Mesothelial cell of epicardium (in vitro differentiated cells): ENCODE measurements at regions not wholly inside any gene's neighbourhood (a gene's known extent, or its start where the extent isn't known, plus 50 kb on each side); places are given as distances from the start of the nearest gene placed in this dataset.

Experiments
- DNase-seq, 2 experiments: peaks; one replicate each; pipeline ENCODE4 v3.0.0; 2021; ENCODE audit warnings: low spot score in 2 of 2; ENCODE audit not compliant: unreplicated experiment in 2 of 2
- H3K27ac Mint-ChIP-seq: 2 replicates; pipeline ENCODE4 v1.8.0; 2021; ENCODE audit warnings: mixed read lengths
- H3K27me3 Mint-ChIP-seq: 2 replicates; pipeline ENCODE4 v1.8.0; 2021; ENCODE audit warnings: low read depth, mixed read lengths
- H3K36me3 Mint-ChIP-seq: 2 replicates; pipeline ENCODE4 v1.8.0; 2021; ENCODE audit warnings: mixed read lengths
- H3K4me1 Mint-ChIP-seq: 2 replicates; pipeline ENCODE4 v1.8.0; 2021; ENCODE audit warnings: mixed read lengths
- H3K4me3 Mint-ChIP-seq: 2 replicates; pipeline ENCODE4 v1.8.0; 2021; ENCODE audit warnings: mild to moderate bottlenecking, moderate library complexity, mixed read lengths
- H3K9me3 Mint-ChIP-seq: 2 replicates; pipeline ENCODE4 v1.8.0; 2021; ENCODE audit warnings: mixed read lengths
- TF ChIP-seq, protein P1 (sequence below): fragments of 200-600 bp; sonication (generic); IDR thresholded peaks from one replicate; pipeline ENCODE4 v1.5.0; 2021; ENCODE audit warnings: antibody characterized with exemption; ENCODE audit not compliant: unreplicated experiment

DNA sequence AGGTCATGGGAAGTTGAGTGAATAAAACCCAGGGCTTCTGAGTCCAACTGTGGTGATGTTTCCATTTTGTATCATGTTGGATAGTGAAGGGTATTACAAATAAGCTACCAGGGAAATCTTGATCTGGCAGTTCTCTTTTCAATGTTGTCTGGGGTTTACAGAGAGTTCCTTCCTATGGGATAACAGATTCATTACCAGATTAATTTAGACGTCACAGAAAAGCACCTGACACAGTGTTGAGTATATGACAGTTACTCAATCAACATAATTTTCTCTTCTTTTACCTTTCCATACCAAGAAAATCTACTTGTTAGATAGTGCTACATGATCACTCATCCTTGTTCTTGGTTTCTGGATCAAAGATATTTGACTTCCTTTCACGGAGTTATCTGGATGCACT is 270.9 kb downstream of the ACTL7B start:
- H3K27me3 Mint-ChIP-seq: peaks cover 59% of the 10 kb centered on the region
- no peaks in the 10 kb centered on the region for H3K9me3 Mint-ChIP-seq
- no peak for DNase-seq
- TF ChIP-seq, protein P1, sequence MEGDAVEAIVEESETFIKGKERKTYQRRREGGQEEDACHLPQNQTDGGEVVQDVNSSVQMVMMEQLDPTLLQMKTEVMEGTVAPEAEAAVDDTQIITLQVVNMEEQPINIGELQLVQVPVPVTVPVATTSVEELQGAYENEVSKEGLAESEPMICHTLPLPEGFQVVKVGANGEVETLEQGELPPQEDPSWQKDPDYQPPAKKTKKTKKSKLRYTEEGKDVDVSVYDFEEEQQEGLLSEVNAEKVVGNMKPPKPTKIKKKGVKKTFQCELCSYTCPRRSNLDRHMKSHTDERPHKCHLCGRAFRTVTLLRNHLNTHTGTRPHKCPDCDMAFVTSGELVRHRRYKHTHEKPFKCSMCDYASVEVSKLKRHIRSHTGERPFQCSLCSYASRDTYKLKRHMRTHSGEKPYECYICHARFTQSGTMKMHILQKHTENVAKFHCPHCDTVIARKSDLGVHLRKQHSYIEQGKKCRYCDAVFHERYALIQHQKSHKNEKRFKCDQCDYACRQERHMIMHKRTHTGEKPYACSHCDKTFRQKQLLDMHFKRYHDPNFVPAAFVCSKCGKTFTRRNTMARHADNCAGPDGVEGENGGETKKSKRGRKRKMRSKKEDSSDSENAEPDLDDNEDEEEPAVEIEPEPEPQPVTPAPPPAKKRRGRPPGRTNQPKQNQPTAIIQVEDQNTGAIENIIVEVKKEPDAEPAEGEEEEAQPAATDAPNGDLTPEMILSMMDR: no peak
- no peak overlapping the region for H3K4me3 Mint-ChIP-seq
- H3K27ac Mint-ChIP-seq: no peak overlapping the region
- no peaks in the 10 kb centered on the region for H3K36me3 Mint-ChIP-seq
- no peaks in the 10 kb centered on the region for H3K4me1 Mint-ChIP-seq

DNA sequence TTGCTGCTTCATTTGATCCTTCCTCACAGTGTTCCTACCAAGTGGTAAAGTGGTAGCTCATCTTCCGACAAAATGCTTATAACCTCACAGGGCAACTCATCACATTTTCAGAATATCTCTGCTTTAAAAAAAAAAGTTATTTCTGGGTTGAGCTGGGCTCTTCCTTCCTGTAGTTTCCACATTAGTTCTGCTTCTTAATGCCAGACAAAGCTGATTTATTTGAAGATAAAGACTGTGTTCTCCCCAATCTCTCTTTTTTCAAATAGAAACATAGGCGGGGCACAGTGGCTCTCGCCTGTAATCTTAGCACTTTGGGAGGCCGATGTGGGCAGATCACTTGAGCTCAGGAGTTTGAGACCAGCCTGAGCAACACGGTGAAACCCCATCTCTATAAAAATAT is 273.1 kb downstream of the ACTL7B start:
- TF ChIP-seq, protein P1: no peak
- no peak overlapping the region for H3K4me3 Mint-ChIP-seq
- no peaks in the 10 kb centered on the region for H3K36me3 Mint-ChIP-seq
- DNase-seq: no peak
- no peaks in the 10 kb centered on the region for H3K4me1 Mint-ChIP-seq
- H3K27ac Mint-ChIP-seq: no peak overlapping the region
- H3K27me3 Mint-ChIP-seq: peaks cover 53% of the 10 kb centered on the region
- no peaks in the 10 kb centered on the region for H3K9me3 Mint-ChIP-seq

DNA sequence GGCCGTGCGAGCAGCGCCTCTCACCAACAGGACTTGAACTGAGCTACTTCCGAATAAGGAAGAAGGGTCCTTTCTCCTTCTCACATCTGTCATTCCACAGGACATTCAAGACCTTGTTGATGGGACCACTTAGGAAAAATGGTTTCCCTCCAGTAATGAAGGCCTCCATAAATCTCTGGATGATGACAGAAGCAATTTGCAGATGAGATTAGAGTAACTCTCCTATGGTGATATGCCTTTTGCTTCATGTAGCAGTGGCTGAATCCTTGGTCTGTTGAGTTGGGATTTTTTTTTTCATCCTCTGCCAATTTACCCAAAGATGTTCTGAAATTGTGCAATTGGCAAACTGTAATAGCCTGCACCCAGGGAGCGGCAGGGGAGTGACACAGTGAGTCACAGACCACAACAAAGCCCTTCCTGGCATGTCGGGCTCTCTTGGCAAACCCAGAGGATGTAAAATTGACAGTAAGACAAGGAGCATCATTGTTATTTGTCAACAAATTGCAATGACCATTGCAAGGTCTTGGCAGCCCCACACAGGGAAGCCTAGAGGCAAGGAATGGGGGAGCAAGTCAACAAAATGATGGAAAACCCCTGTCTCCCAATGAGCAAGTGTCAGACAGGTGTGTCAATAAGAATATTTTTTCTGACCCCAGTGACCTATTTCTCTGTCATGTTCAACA is 275.9 kb downstream of the ACTL7B start:
- no peak for DNase-seq
- H3K27me3 Mint-ChIP-seq: peaks cover 56% of the 10 kb centered on the region
- no peaks in the 10 kb centered on the region for H3K36me3 Mint-ChIP-seq
- H3K4me3 Mint-ChIP-seq: no peak overlapping the region
- no peaks in the 10 kb centered on the region for H3K4me1 Mint-ChIP-seq
- no peak overlapping the region for H3K27ac Mint-ChIP-seq
- TF ChIP-seq, protein P1: no peak
- H3K9me3 Mint-ChIP-seq: no peaks in the 10 kb centered on the region

DNA sequence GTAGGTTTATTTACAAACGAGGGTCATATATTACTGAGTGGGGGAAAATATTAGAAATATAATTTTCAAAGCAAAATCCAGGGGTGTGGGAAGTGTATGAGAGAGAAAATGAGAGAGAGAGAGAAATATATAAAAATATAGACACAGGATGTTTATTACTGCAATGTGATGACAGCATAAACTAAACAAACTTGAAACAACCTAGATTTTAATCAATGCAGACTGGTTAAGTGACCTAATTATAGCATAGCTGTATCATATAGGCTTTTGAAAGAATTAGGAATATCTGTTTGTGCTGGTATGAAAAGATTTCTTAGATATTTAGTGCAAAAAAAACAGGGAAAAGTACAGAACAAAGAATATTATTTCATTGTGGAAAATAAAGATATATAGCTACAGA is 280.5 kb downstream of the ACTL7B start:
- H3K36me3 Mint-ChIP-seq: no peaks in the 10 kb centered on the region
- no peak overlapping the region for H3K27ac Mint-ChIP-seq
- H3K9me3 Mint-ChIP-seq: no peaks in the 10 kb centered on the region
- TF ChIP-seq, protein P1: no peak
- no peaks in the 10 kb centered on the region for H3K4me1 Mint-ChIP-seq
- H3K4me3 Mint-ChIP-seq: no peak overlapping the region
- H3K27me3 Mint-ChIP-seq: peaks cover 36% of the 10 kb centered on the region
- DNase-seq: no peak

DNA sequence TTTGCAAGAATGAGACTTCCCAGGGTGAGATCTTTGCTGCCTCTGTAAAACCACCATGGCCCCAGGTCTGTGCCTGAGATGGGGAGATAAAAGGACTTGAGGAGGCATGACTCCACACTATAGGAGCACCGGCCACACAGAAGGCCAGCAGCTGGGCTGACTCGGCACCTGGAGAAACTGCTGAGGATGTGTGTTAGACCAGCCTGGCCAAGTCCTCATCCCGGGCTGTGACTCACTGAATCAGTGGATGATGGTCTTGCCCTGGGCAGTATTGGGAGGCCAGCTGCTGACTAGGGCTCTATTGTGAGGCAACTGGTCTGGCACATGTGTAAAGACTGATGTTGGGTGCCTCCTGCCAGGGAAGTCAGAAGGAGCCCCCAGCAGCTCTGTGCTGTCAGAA is 286.2 kb downstream of the ACTL7B start:
- H3K9me3 Mint-ChIP-seq: no peaks in the 10 kb centered on the region
- H3K36me3 Mint-ChIP-seq: no peaks in the 10 kb centered on the region
- H3K27ac Mint-ChIP-seq: no peak overlapping the region
- peaks cover 18% of the 10 kb centered on the region for H3K27me3 Mint-ChIP-seq
- no peak for DNase-seq
- no peak overlapping the region for H3K4me3 Mint-ChIP-seq
- TF ChIP-seq, protein P1: no peak
- H3K4me1 Mint-ChIP-seq: peaks cover 4% of the 10 kb centered on the region

DNA sequence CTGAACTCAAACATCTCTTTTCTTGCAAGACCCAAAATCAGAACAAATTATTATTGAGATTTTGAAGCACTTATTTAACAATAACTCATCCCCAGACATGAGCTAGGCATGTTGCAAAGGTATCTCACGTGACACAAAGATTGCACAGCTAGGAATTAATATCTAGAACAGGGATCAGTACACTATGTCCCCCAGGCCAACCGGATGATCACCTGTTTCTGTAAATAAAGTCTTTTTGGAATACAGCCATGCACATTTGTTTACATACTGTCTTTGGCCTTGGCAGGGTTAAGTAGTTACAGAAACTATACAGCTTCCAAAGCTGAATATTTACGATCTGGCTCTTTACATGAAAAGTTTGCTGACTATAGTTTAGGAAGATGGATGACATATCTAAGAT is 287.7 kb downstream of the ACTL7B start:
- Mint-ChIP-seq H3K4me3 (no peak overlapping the region), H3K27ac (no peak overlapping the region), H3K36me3 (no peaks in the 10 kb centered on the region), H3K9me3 (no peaks in the 10 kb centered on the region), H3K27me3 (peaks cover 12% of the 10 kb centered on the region), H3K4me1 (peaks cover 4% of the 10 kb centered on the region)
- DNase-seq: no peak
- TF ChIP-seq, protein P1: no peak
